Stimulated activated naive CD4-positive, alpha-beta T cell treated with Interleukin-2 at 50 U/mL for 16 hours (primary cell): ENCODE measurements at regions not wholly inside any gene's neighbourhood (a gene's known extent, or its start where the extent isn't known, plus 50 kb on each side); places are given as distances from the start of the nearest gene placed in this dataset.
"Not testable (repeated sequence)": the region's sequence is repeated elsewhere in the genome, so short reads cannot be mapped to it uniquely, and the experiment has no call there.

ENCODE experiments used
- DNase-seq: peaks from one replicate; lab custom pipeline; 2025; lab: John Stamatoyannopoulos, UW

DNA sequence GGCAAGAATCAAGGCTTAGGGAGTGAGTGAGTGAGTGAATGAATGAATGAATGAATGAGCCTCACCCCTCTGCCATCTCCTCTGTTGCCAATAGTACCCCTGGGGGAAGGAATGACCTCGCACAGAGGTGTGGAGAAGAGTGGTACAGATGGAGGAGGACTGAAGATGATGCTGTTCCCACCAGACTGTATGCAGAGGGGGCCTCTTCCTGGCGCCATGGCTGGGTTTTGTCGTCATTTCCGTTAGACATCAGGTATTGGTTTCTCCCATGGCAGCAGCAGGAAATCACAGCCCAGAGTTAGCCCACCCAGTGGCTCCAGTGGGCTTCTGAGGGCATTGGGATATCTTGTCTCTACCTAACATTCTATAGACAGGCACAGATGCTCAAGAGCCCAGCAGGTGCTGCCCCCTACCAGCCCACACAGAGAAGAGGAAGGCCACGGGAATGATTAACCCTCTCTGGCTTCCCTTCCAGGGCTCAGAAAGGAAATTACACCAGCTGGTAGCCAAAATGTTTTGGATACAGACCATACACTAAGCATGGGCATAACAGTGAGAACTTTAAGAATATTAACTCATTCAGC lies 109.8 kb upstream of the SLC6A11 start:
- no peak for DNase-seq

DNA sequence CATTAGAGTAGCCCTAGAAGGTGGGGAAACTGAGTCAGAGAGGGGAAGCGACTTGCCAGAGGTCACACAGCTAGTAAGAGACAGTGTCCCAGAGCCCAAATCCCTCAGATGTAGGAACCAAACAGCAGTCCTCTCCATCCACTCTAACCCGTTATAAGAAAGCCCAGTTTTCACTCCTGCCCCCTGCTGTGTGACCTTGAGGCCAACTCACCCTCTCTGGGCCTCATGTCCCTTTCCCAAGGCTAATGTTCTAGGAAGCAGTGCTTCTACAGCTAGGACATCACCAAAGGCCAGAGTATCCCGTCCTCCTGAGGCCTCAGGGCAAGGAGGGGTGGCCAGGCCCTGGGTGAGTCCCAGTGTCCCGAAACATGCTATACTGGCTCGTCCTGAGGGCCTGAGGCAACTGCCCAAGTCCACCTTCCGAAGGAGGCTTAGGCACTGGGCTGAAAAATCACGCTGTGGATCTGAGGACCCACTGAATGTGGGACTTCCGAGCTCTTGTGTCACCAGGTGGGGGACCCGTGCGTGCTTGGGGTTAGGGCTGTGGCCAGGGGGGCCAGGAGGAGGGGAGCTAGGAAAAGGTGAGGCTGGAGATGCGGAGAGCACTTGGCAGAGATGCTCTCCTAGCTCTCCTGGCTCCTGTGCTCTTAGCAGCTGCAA lies 109.2 kb upstream of the SLC6A11 start:
- no peak for DNase-seq

DNA sequence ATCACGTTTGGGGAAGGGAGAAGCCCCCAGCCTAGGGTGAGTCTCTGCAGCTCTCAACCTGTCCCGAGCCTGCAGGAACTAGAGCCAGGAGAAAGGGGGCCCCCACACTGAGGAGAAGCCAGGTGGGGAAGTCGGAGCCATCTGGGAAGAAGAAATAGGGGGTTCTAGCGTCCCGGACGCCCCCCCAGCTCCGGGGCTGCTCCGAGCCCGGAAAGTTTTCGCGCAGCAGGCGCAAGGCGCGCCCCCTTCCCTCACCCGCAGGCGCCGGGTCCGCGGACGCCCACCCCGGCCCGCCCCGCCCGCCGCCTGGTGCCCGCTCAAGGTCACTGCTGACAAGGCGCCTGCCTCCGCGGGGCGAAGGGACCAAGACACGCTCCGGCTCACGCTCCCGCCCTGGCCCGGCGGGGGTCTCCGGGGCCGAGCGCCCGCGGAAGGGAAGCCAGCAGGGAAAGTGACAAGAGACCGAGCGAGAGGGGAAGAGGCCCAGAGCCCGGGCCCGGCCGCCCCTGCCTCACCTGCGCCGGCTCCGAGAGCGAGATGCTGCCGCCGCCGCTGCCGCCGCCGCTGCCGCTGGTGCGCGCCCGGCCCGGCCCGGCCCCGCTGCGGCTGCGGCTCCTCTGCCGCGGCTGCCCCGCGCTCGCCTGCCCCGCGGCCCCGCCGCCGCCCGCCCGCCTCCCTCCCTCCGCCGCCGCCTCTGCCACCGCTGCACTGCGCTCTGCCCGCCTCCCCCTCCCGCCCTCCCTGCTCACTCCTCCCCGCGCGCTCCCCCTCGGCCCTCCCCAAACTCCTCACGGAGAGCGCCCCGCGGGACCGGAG lies 108.4 kb upstream of the SLC6A11 start:
- no peak for DNase-seq

DNA sequence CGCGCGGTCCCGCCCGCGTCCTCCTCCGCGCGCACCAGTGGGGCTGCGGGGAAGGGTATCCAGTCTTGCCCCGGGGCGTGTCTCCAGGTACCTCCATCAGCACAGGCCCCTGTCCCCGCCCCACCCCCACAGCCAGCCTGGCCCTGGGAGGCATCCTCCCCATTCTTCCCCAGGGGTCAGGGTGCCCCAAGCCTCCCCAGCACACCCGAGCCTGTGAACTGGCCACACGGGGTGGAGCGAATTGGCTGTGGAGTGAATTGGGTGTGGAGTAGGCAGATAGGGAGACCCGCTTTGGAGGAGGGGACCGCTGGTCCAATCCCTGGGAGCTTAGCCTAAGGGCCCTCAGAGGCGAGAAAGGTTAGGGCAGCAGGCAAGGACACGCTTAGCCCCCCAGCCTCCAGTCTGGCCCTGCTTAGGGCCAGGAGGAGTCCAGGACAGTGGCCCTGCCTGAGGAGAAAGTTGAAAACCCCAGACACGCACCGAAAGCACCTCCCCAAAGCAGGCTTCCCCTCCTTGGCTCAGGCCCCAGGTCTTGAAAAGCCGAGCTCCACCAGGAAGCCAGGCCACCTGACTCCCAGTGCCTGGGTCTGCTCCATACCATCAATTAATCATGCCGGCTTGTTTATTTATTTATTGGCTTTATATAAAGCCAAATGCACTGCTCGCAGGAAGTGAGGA lies 107.7 kb upstream of the SLC6A11 start:
- DNase-seq: no peak

DNA sequence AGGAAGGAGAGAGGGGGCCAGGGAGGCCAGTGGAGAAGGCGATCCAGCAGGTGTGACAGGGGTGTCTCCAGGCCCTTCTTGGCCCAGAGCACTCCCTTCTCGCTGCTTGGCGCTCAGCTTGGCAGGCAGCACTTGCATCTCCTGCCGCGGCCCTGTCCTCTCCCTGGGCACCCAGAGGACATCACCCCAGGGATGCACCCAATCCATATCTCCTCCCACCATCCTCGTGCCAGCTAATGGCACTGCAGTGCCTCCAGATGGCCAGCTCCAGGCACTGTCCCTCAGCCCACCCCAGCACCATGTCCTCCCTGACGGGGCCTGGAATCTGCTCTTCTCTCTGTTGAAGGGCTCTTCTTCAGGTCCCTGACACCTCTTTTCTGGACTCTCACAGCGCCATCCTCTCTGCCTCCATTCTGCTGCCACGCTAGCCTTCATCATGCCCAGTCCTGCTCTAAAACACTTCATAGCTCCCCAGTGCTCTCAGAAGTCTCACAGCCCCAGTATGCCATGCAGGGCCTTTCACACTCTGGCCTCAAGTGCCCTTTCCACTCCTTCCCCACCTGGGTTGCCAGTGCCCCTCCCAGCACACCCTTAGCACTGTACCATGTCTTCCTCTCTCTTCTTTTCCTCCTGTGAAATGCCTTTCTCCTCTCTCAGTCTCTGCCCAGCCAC lies 106.8 kb upstream of the SLC6A11 start:
- DNase-seq: no peak

DNA sequence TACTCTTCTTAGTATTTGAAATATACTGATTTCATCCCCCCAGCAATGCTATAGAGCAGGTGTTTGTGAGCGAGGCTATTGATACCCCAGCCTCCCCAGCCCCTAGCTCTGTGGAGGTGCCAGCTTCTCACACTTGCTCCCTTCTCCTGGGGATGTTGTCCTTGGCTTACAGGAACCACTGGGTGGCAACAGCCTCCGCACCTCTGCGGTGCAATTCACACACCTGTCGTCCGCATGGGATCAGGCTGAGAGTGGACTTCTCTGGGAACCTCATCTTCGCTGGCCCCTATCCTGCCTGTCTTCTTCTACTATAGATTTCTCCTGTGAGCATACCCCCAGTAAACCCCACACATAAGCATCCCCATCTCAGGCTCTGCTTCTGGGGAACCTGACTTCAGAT lies 103.9 kb upstream of the SLC6A11 start:
- DNase-seq: no peak

DNA sequence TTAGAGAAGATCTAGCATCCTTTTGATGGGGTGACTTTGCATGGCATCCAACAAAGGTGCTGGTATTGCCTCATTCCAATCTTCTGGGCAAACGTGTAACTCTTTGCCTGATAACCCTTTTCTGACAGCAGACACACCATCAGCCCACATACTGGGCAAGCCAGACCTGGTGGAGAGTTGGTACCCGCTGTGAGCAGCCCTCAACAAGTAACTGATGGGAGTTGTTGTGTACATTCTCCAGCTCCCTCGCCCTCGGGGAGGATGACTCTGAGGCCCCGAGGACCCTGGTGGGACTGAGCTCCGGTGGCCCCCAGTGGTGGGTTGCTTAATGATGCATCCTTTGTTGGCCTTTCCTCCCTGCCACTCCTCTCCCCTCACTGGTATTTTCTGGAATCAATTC lies 102.4 kb upstream of the SLC6A11 start:
- DNase-seq: no peak

DNA sequence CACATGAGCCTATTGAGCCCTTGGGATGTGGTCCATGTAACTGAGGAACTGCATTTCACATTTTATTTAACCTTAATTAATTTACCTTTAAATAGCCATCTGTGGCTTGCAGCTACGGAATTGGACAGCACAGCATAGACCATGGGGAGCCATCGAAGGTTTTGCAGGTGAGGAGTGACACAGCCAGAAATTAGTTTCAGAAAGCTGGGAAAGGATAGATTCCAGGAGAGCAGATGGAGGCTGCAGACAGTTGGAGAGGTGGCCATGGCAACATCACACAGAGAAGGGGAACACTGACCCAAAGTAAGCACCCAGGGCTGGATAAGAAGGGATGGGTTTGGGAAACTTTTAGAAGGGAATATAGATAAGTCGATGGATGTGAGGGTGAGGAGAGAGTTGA lies 100.1 kb upstream of the SLC6A11 start:
- no peak for DNase-seq

DNA sequence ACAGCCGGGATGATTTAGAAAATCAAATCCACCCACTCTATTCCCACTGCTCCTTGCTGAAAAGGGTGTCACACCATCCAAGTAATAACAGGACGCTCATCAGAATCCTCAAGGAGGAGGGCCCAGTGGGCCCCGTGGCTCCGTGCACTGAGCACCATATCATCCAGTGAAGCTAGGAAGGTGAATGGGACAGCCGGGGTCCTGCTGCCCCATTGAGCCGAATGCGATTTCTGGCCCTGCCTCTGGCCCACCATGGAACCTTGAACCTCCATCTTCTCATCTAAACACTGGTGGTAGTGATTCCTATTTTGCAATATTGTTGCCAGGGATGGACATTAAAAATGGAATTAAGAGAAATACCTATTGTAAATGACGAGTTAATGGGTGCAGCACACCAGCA lies 99.1 kb upstream of the SLC6A11 start:
- DNase-seq: no peak

DNA sequence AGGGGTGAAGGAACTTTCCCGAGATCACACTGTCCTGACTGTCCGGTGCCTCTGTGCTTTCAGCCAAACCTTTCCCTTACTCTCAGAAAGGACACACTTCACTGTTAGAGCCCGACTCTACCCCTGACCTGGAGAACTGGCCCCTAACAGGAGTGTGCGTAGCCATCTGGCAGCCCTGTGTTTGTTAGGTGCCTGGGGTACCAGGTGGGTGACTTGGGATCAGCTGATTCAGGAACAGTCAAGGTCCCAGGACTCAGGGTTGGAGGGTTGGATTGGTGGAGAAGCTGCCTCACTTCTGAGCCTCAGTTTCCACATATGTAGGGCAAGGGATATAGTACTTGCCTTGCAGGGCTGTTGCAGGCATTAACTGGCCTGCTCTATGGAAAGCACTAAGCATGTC lies 98.3 kb upstream of the SLC6A11 start:
- DNase-seq: no peak

DNA sequence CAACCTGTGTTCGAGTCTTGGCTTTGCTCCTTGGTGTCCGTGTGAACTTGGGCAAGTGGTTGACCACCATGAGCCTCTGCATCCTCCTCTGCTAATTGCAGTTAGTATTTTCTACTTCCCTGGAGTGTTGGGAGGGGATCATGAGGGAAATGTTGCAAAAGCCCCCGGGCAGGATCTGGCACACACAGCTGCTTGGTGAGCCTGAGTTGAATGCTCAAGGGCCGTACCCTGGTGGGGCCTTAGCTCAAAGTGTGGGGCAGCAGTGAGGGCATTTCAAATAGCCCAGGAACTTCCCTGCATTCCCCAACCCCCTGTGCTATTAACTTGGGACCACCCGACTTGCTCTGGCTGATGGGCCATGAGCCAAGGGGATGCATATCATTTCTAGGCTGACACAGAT lies 94.9 kb upstream of the SLC6A11 start:
- no peak for DNase-seq

DNA sequence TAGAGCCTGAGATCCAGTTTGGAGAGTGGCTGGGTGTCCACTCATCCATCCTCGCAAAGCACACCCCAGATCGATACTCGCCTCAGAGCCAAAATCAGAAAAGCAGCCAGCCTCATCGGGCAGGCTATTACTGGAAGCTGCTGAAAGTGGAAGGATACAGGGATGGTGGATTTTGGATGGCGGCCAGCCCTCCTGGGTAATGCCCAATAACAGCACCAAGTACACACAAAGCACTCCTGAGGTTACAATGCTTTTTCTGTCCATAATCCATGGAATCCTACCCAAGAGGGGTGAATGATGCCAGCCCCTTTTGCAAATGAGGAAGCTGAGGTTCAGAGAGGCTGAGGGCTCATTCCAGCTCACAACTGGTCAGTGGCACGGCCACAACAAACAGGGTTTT lies 93.1 kb upstream of the SLC6A11 start:
- DNase-seq: no peak

DNA sequence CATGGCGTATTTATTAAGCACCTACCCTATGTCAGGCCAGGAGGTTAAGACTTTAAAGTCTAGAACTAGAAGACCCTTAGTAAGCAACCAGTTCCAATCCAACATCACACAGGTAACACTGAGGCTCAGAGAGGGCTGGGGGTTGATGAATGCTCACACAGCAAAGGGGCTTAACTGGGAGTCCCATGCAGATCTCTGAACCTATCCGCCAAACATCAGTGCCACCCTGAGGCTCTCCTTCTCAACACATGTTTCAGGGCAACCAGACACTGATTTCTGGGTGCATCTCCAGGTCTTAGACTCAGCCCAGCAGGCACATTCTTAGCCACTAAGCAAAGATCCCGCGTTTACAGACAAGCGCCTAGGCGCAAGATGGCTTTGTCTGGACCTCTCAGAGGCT lies 92.0 kb upstream of the SLC6A11 start:
- no peak for DNase-seq

DNA sequence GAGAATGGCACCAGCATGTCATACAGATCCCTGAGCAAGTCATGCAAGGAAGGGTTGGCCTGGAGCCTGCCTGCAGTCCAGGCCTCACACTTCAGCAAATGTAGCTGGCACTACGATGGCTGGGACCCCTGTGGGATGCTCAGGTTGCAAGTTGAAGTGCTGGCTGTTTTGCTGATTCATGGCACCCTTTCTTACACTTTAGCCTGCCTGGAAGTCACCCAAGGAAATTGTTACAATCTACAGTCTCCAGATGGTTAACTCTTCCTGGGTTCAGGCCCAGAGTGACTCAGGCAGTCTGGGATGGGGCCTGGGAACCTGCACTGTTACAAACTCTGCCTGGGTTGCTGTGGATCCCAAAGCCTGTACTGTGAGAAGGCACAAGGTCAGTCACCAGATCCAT lies 91.0 kb upstream of the SLC6A11 start:
- DNase-seq: no peak

DNA sequence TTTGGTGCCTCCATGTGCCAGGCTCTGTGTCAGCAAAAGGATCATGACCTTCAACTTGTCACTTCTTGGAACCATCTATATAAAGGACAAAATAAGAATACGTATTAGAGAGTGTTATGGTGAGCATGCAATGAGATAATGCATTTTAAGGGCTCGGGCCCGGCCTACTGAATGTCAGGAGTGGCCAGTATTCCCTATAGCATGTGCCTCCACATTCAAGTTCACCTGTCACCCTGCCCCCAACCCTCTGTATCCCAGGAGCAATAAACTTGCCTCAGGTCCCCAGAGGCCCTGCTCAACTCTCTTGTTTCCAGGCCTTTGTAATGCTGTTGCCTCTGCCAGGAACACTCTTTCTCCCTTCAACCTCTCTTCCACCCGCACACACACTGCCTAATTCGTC lies 90.2 kb upstream of the SLC6A11 start:
- DNase-seq: no peak

DNA sequence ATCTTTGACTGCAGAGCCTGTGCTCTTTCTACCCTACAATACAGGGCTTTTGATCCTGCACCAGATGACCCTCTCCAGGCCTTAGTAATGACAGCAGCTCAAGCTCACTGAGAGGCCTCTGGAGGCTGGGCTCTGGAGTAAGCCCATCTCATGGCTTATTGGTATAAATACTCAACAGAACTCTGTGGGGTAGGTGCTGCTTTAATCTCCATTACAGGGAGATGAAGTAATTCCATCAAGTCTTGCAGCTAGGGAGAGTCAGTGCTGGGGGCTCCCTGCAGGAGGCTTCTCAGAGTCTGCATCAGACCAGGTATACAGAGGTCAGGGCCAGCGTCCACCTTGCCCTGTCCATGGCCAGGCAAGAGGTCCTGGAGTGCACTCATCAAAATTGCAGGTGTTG lies 89.2 kb upstream of the SLC6A11 start:
- DNase-seq: no peak

DNA sequence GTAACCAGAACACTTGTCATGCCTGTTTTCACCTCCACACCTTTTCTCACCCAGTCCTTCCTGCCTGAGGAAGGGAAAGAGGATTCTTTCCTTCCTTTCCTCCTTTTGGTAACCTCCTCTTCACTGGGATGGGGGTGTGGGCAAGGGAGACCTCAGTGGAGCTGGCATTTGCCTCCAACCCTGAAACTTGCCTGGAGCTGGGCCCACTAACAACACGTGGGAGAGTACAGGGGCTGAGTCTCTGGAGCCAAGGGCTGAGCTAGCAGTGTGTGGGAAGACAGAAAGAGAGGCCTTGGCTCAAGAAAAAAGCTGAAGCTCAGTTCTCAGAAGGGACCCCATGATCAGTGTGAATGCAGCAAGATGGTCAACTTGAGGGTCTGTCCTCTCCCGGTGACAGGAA lies 86.6 kb upstream of the SLC6A11 start:
- no peak for DNase-seq

DNA sequence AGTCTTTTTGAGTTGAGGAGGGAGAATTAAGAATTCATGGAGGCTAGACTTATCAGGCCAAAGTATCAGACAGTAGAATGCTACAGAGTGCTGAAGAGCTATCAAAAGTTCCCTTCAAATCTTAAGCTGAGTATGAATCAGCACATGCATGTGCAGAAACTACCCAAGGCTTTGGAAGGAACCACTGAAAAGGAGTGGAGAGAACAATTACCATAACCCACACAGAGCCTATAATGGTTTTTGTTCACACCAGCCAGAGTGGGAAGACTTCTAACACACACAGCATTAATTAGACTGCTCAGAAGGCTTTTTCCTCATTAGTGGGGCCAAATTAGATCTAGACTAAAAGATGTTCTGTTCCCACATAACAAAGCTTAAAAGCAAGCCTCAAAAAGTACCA lies 83.7 kb upstream of the SLC6A11 start:
- no peak for DNase-seq

DNA sequence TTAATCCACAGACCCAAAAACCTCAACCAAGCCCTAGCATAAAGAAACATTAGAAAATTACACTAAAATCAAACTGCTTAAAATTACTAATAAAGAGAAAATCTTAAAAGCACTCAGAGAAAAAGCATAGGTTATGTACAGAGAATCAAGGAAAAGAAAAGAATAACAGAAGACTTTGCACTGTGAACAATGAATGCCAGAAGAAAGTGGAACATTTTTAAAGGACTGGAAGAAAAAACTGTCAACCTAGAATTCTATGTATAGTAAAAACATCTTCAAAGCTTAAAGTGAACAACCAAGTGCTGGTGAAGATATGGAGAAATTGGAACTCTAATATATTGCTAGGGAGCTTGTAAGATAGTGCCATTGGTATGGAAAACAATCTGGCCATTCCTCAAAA lies 82.7 kb upstream of the SLC6A11 start:
- DNase-seq: no peak

DNA sequence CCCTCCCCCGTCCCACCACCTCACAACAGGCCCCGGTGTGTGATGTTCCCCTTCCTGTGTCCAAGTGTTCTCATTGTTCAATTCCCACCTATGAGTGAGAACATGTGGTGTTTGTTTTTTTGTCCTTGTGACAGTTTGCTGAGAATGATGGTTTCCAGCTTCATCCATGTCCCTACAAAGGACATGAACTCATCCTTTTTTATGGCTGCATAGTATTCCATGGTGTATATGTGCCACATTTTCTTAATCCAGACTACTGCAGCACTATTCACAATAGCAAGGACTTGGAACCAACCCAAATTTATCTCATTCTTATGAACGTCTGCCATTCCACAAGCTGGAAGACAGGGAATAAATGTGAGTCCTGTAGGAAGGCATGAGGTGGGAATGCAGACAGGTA lies 79.6 kb upstream of the SLC6A11 start:
- DNase-seq: not testable (repeated sequence)

DNA sequence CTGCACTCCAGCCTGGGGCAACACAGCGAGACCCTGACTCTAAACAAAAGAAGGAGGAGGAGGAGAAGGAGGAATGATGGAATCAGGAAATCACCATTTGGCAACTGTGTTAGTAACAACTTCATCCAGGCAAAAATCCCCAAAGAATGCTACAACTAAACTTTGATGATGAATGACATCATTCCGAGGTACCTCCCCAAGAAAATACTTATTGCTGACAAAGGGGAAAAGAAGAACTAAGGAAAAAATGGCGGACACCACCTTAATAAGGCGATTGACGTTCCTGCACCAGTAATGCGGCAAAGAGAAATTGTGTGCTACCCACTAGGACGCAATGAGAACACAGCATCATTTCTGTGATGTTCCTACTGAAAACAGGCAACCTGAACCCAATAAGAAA lies 78.2 kb upstream of the SLC6A11 start:
- DNase-seq: no peak

DNA sequence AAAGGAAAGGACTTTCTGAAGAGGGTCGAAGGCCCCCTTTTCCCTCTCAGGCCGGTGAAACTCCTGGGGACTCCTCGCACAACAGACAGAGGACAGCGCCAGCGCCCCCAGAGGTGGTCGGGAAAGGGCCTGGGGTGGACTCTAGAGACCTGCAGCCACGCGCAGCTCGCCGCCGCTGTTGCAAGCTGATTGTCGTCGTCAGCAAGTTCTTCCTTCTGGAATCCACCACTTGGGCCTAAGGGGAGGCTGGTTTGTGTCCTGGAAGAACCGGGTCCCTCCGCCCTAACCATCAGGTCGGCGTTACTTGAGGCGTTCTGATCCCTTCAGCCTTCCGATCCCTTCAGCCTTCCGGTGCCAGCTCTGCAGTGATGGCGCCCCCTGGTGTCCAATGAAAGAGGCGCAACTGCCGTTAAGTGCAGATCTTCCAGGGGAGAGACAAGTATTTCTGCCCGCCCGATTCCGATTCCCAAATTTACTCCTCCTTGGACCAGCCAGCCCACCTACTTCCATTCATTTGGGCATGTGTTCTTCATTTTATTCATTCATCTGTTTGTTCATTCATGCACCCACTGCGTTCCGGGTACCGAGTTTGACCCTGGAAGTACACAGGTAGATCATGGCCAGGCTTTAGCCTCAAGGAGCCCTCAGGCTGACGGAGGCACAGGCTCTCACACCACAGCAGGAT lies 77.2 kb upstream of the SLC6A11 start:
- peak; percentile 64 for DNase-seq
